ENCODE measurements at regions not wholly inside any gene's neighbourhood (a gene's known extent, or its start where the extent isn't known, plus 50 kb on each side); places are given as distances from the start of the nearest gene placed in this dataset.
A peak's percentile ranks its signal among the peaks of the same experiment; 100 is the strongest.

GRCh38 chr14:101444116-101444515 lies 117.2 kb upstream of the DIO3 start:
- DNase-seq (ENCODE audit: low read depth), result peak; percentile 4

GRCh38 chr14:101445278-101445677 lies 116.0 kb upstream of the DIO3 start:
- TF ChIP-seq CTCF (IDR thresholded peaks at IDR 0.05; ENCODE audit: insufficient read depth, low read depth, low read length, missing control alignments), result no peak
- no peak for DNase-seq (ENCODE audit: low read depth)
- no peak overlapping the region for H3K4me3 ChIP-seq (ENCODE audit: low read length)

More at GRCh38 chr14:101444116-101444515, 117.2 kb upstream of the DIO3 start:
- TF ChIP-seq CTCF (IDR thresholded peaks at IDR 0.05; ENCODE audit: insufficient read depth, low read depth, low read length, missing control alignments), result no peak
- no peak overlapping the region for H3K4me3 ChIP-seq (ENCODE audit: low read length)

- no peak for TF ChIP-seq CTCF (IDR thresholded peaks at IDR 0.05; ENCODE audit: insufficient read depth, low read depth, low read length, missing control alignments)
- no peak for DNase-seq (ENCODE audit: low read depth)
- no peak overlapping the region for H3K4me3 ChIP-seq (ENCODE audit: low read length)
Observed at GRCh38 chr14:101446387-101446969, 114.8 kb upstream of the DIO3 start.

GRCh38 chr14:101449114-101449513 lies 112.2 kb upstream of the DIO3 start:
- H3K4me3 ChIP-seq (ENCODE audit: low read length), result no peak overlapping the region
- no peak for DNase-seq (ENCODE audit: low read depth)
- no peak for TF ChIP-seq CTCF (IDR thresholded peaks at IDR 0.05; ENCODE audit: insufficient read depth, low read depth, low read length, missing control alignments)

- TF ChIP-seq CTCF (IDR thresholded peaks at IDR 0.05; ENCODE audit: insufficient read depth, low read depth, low read length, missing control alignments), result no peak
- no peak overlapping the region for H3K4me3 ChIP-seq (ENCODE audit: low read length)
Observed at GRCh38 chr14:101451166-101451565, 110.1 kb upstream of the DIO3 start.

GRCh38 chr14:101453225-101453624 lies 108.1 kb upstream of the DIO3 start:
- DNase-seq (ENCODE audit: low read depth), result no peak
- no peak overlapping the region for H3K4me3 ChIP-seq (ENCODE audit: low read length)

More at GRCh38 chr14:101451166-101451565, 110.1 kb upstream of the DIO3 start:
- DNase-seq (ENCODE audit: low read depth), result no peak

More at GRCh38 chr14:101453225-101453624, 108.1 kb upstream of the DIO3 start:
- TF ChIP-seq CTCF (IDR thresholded peaks at IDR 0.05; ENCODE audit: insufficient read depth, low read depth, low read length, missing control alignments), result no peak

Measured in epithelial cell of esophagus (primary cell).